Fibroblast of mammary gland (primary cell): ENCODE measurements at regions not wholly inside any gene's neighbourhood (a gene's known extent, or its start where the extent isn't known, plus 50 kb on each side); places are given as distances from the start of the nearest gene placed in this dataset.
A peak's percentile ranks its signal among the peaks of the same experiment; 100 is the strongest.

Source experiments
- DNase-seq: peaks from one replicate; pipeline ENCODE4 v3.0.0-alpha.2; 2010; ENCODE audit warnings: low read depth
- H3K4me3 ChIP-seq: 2 replicates; pipeline ENCODE4 v1.5.1; 2011; ENCODE audit warnings: low read depth, mild to moderate bottlenecking, low read length, moderate library complexity; ENCODE audit not compliant: control insufficient read depth
- CTCF ChIP-seq: conservative IDR thresholded peaks from 2 replicates; pipeline ENCODE4 v1.5.1; 2011; ENCODE audit warnings: low read depth, low read length, inconsistent platforms; ENCODE audit not compliant: control insufficient read depth, insufficient read depth

GRCh38 chr6:121515630-121516265, 80.3 kb downstream of the GJA1 start:
- no peak for TF ChIP-seq CTCF
- no peak overlapping the region for H3K4me3 ChIP-seq
- peak; percentile 10 for DNase-seq

- no peak for TF ChIP-seq CTCF
- no peak overlapping the region for H3K4me3 ChIP-seq
- peak; percentile 14 for DNase-seq
Observed at GRCh38 chr6:121516331-121516730, 80.9 kb downstream of the GJA1 start.

GRCh38 chr6:121520337-121521163, 85.1 kb downstream of the GJA1 start:
- H3K4me3 ChIP-seq, result no peak overlapping the region
- TF ChIP-seq CTCF, result no peak
- DNase-seq, result peak; percentile 47

- H3K4me3 ChIP-seq, result no peak overlapping the region
- no peak for DNase-seq
- no peak for TF ChIP-seq CTCF
Observed at GRCh38 chr6:121521164-121521555, 85.7 kb downstream of the GJA1 start.

GRCh38 chr6:121522265-121522664, 86.8 kb downstream of the GJA1 start:
- H3K4me3 ChIP-seq, result no peak overlapping the region
- TF ChIP-seq CTCF, result no peak
- DNase-seq, result peak; percentile 97

- H3K4me3 ChIP-seq, result no peak overlapping the region
- peak; percentile 43 for DNase-seq
- TF ChIP-seq CTCF, result no peak
Observed at GRCh38 chr6:121522771-121523386, 87.4 kb downstream of the GJA1 start.
